Choroid plexus epithelial cell (primary cell): ENCODE measurements at regions not wholly inside any gene's neighbourhood (a gene's known extent, or its start where the extent isn't known, plus 50 kb on each side); places are given as distances from the start of the nearest gene placed in this dataset.

Source experiments
- DNase-seq: peaks from one replicate; pipeline ENCODE4 v3.0.0-alpha.2; 2010; ENCODE audit warnings: low read depth
- H3K4me3 ChIP-seq: 2 replicates; pipeline ENCODE4 v1.5.1; 2011; ENCODE audit warnings: low read depth, mild to moderate bottlenecking, control low read depth, low read length, moderate library complexity
- TF ChIP-seq, protein P1 (sequence below): conservative IDR thresholded peaks from 2 replicates; pipeline ENCODE4 v1.5.1; 2011; ENCODE audit warnings: low read depth, mild to moderate bottlenecking, control low read depth, inconsistent platforms, low read length, moderate library complexity

DNA sequence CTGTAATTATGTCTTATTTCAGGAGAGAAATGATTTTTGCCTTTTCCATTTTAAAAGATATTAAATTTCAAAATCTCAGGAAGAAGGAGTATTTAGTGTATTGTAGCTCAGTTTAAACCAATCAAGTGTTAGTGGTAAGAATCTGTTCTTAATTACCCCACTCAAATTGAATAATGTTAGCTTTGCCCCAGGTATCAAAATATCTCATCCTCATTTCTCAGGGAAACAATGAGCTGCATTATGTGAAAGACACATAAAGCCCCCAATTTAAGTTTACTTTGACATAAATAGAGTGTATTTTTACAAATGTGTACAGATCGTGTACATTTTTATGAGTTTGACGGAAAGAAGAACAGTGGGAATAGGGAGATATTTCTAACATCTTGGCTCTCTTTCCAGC, 317.4 kb upstream of the RARB start:
- no peak for DNase-seq
- TF ChIP-seq, protein P1, sequence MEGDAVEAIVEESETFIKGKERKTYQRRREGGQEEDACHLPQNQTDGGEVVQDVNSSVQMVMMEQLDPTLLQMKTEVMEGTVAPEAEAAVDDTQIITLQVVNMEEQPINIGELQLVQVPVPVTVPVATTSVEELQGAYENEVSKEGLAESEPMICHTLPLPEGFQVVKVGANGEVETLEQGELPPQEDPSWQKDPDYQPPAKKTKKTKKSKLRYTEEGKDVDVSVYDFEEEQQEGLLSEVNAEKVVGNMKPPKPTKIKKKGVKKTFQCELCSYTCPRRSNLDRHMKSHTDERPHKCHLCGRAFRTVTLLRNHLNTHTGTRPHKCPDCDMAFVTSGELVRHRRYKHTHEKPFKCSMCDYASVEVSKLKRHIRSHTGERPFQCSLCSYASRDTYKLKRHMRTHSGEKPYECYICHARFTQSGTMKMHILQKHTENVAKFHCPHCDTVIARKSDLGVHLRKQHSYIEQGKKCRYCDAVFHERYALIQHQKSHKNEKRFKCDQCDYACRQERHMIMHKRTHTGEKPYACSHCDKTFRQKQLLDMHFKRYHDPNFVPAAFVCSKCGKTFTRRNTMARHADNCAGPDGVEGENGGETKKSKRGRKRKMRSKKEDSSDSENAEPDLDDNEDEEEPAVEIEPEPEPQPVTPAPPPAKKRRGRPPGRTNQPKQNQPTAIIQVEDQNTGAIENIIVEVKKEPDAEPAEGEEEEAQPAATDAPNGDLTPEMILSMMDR, result no peak
- no peak overlapping the region for H3K4me3 ChIP-seq

DNA sequence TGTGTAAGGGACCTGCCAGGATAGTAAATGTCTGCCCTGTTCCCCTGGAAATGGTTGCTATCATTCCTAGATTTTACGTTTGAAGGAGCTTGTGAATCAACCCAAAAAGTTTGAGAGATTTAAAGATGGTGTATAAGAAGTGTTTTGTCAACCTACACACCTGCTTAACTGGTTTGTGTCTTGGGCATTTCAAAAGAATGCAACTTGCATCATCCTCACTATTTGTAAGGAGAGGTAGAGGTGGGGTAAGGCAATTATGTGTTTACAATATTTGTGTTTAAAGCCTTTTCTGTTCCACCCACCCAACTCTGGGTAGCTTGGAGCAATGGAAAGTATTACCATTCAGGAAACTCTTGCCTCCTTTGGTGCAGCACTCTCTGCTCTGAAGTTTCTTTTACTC, 314.2 kb upstream of the RARB start:
- no peak for DNase-seq
- no peak overlapping the region for H3K4me3 ChIP-seq
- TF ChIP-seq, protein P1, result no peak

DNA sequence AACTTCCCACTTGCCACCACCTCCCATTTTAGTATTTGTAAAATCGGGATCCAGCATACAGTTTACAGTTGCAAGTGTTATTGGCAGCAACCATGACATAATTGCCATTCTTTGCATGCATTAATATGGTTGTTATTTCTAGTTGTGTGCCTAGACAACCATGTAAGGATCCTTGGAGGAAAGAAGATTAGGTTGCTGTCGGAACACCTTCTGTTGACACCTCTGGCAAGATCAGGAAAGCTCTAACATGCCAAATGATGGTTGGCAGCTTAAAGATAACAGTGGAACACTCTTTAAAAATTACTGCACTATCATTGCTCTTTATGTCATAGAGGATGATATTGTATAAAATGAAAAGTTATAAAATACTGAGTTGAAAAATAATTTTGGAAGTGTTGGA, 313.5 kb upstream of the RARB start:
- TF ChIP-seq, protein P1, result no peak
- H3K4me3 ChIP-seq, result no peak overlapping the region
- no peak for DNase-seq

DNA sequence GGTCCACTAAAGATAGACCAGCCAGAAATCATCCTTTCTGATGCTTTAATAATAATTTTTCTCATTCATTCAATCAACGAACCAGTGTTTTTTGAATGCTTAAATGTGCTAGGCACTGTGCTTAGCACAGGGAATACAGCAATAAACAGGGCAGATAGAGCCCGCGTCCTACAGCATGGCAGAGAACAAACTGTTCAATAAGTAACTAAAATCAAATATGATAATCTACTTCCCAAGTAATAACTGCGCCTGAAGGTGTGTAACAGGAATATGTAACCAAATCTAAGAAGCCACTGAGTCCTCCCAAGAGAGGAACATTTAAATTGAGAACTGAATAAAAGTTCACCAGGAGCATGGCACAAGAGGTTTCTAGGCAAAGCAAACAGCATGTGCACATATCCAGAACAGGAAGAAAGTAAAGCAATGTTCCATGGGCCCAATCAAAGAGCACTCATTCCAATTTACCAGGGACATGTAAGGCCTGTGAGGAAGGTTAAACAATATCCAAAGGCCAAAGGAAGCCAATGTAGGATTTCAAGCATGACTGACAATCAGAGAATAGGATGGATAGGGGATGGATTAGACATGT, 311.0 kb upstream of the RARB start:
- DNase-seq, result no peak
- TF ChIP-seq, protein P1, result no peak
- H3K4me3 ChIP-seq, result no peak overlapping the region

DNA sequence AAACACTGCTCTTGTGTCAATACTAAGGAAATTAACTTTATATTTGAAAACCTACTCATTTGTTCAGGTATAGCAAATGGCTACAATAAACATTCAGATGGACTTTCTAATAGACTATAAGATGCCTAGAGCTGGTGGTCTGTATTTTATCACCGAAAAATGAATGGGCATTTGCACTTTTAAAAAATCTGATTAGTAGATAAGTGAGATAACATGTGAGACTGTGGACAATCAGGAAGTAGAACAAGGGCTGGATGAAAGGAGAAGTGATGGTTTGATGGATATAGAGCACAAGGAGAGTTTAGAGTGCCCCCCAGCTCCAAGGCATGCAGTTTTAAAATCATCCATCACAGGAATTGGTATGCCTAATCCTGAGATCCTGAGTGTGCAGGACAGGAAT, 308.4 kb upstream of the RARB start:
- TF ChIP-seq, protein P1, result no peak
- H3K4me3 ChIP-seq, result no peak overlapping the region
- DNase-seq, result no peak

DNA sequence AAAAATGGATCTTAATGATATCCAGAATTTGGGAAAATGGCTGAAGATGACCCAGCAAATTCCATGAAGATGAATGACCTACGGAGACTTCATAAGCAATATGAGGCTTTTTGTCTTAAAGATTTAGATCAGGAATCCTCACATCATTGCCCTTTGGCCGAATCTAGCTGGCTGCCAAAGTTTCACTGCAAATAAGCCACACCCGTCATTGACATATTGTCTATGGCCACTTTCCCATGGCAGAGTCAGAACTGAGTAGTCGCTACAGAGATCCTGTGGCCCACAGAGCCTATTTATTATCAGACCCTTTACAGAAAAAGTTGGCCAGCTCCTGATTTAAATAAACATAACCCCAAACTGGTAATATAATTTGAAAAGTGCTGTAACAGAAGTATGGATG, 307.4 kb upstream of the RARB start:
- H3K4me3 ChIP-seq, result no peak overlapping the region
- TF ChIP-seq, protein P1, result no peak
- no peak for DNase-seq

DNA sequence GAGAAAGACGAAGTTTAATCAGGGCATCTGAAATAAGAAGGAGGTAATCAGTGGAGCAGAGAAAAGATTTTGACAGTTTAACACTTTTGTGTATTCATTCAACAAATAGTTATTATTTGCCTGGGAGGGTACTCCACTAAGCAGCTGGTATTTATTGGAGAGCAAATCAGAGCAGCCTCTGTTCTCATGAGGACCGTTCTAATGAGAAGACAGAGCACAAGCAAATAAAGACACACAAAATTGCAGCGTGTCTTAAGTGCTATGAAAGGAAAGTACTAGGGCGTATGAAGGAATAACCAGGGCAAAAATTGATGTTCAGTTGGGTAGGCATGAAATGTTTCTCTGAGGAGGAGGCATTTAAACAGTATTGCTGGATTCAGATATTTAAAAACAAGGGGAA, 302.9 kb upstream of the RARB start:
- no peak overlapping the region for H3K4me3 ChIP-seq
- TF ChIP-seq, protein P1, result no peak
- DNase-seq, result no peak
